NCI-H2196 (cell line): ENCODE measurements at regions not wholly inside any gene's neighbourhood (a gene's known extent, or its start where the extent isn't known, plus 50 kb on each side); places are given as distances from the start of the nearest gene placed in this dataset.

Source experiments
- DNase-seq: peaks from one replicate; lab custom pipeline; 2025; ENCODE audit not compliant: unreplicated experiment; lab: John Stamatoyannopoulos, UW

GRCh38 chr13:34589581-34589980 lies 352.5 kb upstream of the NBEA start:
- DNase-seq = no peak

DNA sequence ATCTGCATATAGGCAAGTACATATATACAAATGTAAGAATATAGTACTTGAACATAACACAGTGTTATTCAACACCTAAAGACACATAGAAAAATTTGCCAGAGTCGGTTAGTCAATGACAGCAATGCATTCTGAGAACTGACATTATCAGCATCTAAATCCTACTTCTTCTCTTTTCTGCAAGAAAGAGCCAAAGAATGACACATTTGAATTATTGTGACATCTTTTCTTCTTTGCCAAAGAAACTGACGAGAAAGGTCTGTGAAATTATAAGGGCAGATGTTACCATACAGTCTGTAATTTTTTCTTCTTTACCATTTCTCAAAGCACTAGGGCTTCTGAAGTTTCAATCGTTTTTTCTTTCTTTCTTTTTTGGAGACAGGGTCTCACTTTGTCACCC lies 350.9 kb upstream of the NBEA start:
- DNase-seq = no peak

DNA sequence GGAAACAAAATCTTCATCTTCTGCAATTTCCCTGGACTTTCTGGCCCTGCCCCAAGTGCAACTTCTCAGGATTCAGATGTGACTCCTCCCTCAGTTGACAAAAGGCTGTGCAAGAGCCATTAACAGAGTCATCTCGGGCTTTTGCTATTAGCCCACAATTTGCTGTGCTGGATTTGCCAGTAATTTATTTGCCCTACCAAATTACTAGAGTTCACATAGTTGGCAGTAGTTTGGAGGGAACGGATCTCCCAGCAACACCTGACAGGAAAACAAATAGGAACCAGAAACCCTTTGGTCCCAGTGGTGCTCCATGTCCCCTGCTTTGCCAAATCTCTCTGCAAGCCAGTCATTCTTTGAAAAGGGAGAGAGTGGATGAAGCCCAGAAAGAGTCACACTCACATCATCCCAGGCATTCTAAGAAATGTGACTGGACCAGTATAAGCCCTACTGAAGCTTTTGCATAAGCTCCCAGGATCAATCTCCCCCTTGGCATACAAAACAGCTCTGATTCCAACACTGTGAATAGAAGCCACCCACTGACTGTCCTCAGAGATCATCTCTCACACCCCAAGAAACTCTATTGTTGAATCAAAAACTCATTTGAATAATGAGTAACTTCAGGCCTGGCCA lies 350.1 kb upstream of the NBEA start:
- DNase-seq = no peak

GRCh38 chr13:34593658-34594057 lies 348.4 kb upstream of the NBEA start:
- no peak for DNase-seq

- DNase-seq = no peak
Measured at GRCh38 chr13:34594507-34594906, 347.6 kb upstream of the NBEA start.

- no peak for DNase-seq
Measured at GRCh38 chr13:34608331-34608730, 333.7 kb upstream of the NBEA start.

DNA sequence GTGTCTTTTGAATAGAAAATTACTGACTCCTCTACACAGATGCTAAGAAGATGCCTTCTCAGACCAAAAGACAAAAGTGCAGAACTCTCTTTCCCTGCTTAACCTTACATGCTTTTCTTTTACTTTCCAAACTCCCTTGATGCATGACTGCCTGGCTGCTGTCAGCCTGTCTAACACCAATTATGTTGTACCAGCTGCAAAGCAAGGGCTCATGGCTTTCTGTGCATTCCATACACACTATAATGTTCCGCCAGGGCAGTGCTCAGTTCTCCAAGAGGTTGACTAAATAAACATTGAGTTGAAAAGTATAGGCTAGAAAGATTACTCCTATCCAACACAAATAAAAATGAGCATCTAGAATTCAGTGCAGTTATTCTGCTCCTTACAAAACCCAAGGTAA lies 330.4 kb upstream of the NBEA start:
- no peak for DNase-seq

DNA sequence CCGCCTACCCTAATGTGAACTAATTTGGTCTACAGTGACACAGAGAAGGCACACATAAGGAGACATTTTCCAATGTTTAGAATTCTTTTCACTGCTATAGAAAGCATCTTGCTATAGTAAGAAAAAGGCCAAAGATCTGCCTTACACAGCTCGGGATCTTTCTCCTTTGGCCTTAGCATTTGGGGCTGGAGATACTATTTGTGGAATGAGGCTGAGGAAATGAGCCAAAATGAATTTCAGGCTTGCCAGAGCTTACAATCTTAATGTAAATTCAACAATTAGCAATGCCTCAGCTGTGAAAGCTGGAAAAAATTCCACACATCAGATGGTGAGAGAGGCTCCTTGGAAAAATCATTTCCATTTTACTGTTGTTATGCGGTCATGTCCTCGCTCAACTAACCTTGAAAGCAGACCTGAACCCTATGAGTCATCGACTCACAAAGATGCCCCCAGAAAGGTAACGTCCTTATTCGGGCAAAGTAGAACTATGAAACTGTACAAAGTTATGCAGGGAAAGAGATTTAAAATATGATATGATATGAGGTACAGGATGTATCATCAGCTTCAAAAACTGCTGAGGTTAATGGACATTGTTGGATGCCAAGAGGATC lies 324.5 kb upstream of the NBEA start:
- DNase-seq = no peak

DNA sequence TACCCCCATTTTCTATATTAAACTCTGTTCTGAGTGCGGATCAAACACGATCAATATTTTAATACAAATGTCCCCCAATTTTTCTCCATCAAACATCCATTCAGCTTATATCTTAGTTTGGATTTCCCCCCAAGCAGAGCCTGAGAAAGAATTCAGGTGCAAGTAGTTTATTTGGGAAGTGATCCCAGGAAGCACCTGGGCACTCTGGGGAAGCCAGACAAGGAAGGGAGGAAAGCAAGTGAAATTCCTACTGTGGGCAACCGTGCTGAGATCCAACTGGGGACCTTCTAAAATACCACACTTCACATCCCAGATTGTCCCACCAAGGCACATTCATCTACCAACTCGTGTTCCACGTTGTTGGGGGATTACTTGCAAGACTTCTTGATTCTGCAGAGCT lies 323.4 kb upstream of the NBEA start:
- no peak for DNase-seq

GRCh38 chr13:34619326-34619725 lies 322.7 kb upstream of the NBEA start:
- no peak for DNase-seq

DNA sequence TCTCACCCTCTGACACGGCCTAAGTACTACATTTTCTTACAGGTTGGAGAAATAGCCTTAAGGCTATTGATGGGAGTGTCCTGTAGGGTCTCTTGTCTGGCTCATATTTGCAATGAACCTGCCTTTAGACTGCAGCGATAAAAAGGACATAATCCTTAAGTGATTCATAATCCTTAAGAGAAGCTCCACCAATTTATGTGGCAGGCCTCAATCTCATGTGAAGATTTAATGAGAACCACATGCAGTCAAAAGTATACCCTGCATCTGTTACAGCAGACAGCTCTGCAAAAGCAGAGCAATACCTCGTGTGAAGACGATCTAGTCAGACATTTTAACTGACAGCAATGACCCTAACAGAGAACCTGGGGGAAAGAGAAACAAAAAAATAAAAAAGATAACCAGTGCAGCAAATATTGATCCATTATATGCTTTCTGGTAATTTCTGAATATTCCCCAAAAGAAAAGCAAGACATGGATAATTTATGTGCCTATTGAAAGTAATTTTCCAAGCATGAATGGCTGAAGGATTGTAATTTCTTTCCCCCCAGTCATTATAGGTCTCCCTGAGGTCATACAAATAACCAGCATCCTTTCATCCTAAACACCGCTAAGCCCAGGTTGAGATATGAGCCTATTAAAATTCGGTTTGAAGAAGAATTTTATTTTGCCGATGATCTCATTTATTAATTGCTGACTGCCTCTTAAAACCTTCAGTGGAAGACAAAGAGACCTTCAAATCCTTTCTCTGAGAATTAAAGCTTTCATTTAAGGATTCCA lies 321.8 kb upstream of the NBEA start:
- DNase-seq = no peak

DNA sequence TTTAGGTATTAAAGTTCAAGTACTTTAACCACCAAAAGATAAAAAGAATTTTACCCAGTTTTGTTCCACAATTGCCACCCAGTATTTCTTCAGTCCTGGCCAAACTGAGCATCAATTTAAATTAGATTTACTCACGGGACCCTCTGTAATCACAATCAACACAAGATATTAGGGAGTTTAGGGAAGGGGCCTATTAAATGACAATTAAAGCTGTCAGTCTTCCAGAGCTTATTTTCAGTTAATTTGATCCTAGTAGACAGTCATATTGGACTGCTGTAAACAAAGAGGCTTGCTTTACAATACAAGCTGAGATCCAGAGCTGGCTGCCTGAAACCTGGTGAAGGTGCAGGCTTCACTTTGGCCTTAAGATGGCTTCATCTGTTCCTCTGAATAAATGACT lies 321.2 kb upstream of the NBEA start:
- DNase-seq = no peak

- no peak for DNase-seq
Measured at GRCh38 chr13:34623331-34623730, 318.7 kb upstream of the NBEA start.

GRCh38 chr13:34627509-34628208 lies 314.4 kb upstream of the NBEA start:
- DNase-seq = no peak

DNA sequence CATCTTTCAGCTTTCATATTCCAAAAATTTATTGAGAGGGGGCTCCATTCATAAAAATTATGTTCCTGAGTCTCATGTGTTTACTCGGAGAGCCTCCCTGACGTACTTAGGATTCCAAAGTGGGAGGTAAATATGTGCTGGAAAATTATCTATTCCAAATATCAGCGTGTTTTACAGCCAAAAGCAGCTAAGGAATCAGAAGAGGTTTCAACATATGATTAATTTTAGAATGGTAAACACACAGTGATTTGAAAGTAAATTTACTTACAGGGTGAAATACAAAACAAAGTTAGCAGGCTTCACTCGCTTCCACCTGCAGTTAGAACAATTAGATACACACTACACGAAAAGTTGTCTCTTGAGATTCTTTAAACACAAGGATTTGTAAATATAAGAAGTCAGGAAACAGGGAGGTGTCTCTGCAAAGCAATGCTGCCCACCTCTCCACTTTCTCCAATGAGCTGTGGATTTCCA lies 313.8 kb upstream of the NBEA start:
- no peak for DNase-seq

GRCh38 chr13:34634448-34634847 lies 307.6 kb upstream of the NBEA start:
- DNase-seq = no peak

GRCh38 chr13:34637138-34637537 lies 304.9 kb upstream of the NBEA start:
- no peak for DNase-seq

DNA sequence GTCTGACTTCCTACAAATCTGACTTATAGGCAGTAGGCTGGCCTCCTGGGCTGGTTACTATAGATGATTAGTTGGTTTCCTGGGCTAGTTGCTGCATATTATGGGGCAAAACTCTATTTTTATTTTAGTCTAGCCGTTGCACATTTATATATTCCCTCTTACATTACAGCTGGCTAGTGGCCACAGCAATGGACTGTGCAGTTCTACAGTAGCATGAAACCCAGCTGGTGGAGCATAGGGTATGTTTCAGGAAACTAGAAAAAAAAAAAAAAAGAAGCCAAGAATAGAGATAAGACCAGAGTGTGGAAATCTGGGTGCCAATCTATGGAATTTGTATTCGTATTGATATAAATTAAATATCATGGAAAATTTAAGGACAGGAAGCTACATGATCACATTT lies 304.4 kb upstream of the NBEA start:
- DNase-seq = no peak

DNA sequence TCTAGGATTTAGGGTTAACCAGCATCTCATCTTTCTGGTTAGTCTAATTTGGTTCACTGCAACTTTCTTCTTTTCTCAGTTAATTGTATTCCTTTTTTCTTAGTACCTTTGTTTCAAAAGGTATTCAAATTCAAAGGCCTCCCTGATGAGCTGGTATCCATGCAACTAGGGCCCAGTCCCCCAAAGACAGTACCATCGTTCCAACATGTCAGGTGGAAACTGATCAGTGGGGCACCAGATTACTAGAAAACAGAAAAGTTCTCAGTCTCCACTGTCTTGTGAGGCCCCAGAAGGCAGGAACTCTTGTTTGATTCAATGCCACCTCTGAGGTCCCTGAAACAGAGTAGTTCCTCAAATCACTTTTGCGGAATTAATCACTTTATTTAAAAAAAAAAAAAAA lies 303.2 kb upstream of the NBEA start:
- no peak for DNase-seq

GRCh38 chr13:34640179-34640992 lies 301.7 kb upstream of the NBEA start:
- no peak for DNase-seq

GRCh38 chr13:34640993-34641330 lies 301.1 kb upstream of the NBEA start:
- DNase-seq = no peak
